ENCODE measurements at regions not wholly inside any gene's neighbourhood (a gene's known extent, or its start where the extent isn't known, plus 50 kb on each side); places are given as distances from the start of the nearest gene placed in this dataset.

- DNase-seq: no peak
- Histone ChIP-seq H3K79me2 (ENCODE audit: low read depth) (no peaks in the 10 kb centered on the region), H2AFZ (no peak overlapping the region), H4K20me1 (ENCODE audit: insufficient read depth) (no peaks in the 10 kb centered on the region), H3F3A (ENCODE audit: insufficient read depth, low read depth) (no peaks in the 10 kb centered on the region), H3K36me3 (ENCODE audit: low read depth) (no peaks in the 10 kb centered on the region), H3K4me1 (replicated peaks; ENCODE audit: insufficient read depth) (no peaks in the 10 kb centered on the region), H3K9me2 (ENCODE audit: insufficient read depth) (no peaks in the 10 kb centered on the region), H3K27me3 (ENCODE audit: insufficient read depth, low read depth) (peaks cover 86% of the 10 kb centered on the region), H3K4me3 (no peak overlapping the region), H3K9me3 (ENCODE audit: insufficient read depth, low read depth) (no peaks in the 10 kb centered on the region), H3K4me2 (no peak overlapping the region), H3K27ac (no peak overlapping the region)
- BruUV-seq (replicated peaks): no TSS peak
- TF ChIP-seq CTCF (conservative IDR thresholded peaks at IDR 0.05): no peak
- no peak for TF ChIP-seq EZH2 (IDR thresholded peaks at IDR 0.05; ENCODE audit: low read depth)
- intact Hi-C loops (cut with micrococcal nuclease; ENCODE audit: unreplicated experiment): no loop called here
- CTCF ChIA-PET: no interaction called here
- POLR2A ChIA-PET (ENCODE audit: unreplicated experiment): no interaction called here
Observed at GRCh38 chr12:4133636-4134447, 139.7 kb upstream of the CCND2 start.

GRCh38 chr12:4133029-4133428 lies 140.5 kb upstream of the CCND2 start:
- POLR2A ChIA-PET (ENCODE audit: unreplicated experiment): no interaction called here
- CTCF ChIA-PET: no interaction called here

GRCh38 chr12:4121506-4122020 lies 152.0 kb upstream of the CCND2 start:
- Histone ChIP-seq H3K27me3 (ENCODE audit: insufficient read depth, low read depth) (peaks cover 85% of the 10 kb centered on the region), H2AFZ (no peak overlapping the region), H3K36me3 (ENCODE audit: low read depth) (no peaks in the 10 kb centered on the region), H3F3A (ENCODE audit: insufficient read depth, low read depth) (no peaks in the 10 kb centered on the region), H3K79me2 (ENCODE audit: low read depth) (no peaks in the 10 kb centered on the region), H3K4me1 (replicated peaks; ENCODE audit: insufficient read depth) (no peaks in the 10 kb centered on the region), H3K9me3 (ENCODE audit: insufficient read depth, low read depth) (no peaks in the 10 kb centered on the region), H3K9me2 (ENCODE audit: insufficient read depth) (no peaks in the 10 kb centered on the region), H3K4me3 (no peak overlapping the region), H3K4me2 (no peak overlapping the region), H4K20me1 (ENCODE audit: insufficient read depth) (no peaks in the 10 kb centered on the region), H3K27ac (no peak overlapping the region)
- no TSS peak for BruUV-seq (replicated peaks)
- intact Hi-C loops (cut with micrococcal nuclease; ENCODE audit: unreplicated experiment): no loop called here
- TF ChIP-seq EZH2 (IDR thresholded peaks at IDR 0.05; ENCODE audit: low read depth) (no peak), CTCF (conservative IDR thresholded peaks at IDR 0.05) (no peak)
- POLR2A ChIA-PET (ENCODE audit: unreplicated experiment): no interaction called here
- DNase-seq: no peak
- CTCF ChIA-PET: no interaction called here

More at GRCh38 chr12:4133029-4133428, 140.5 kb upstream of the CCND2 start:
- H3K9me2 ChIP-seq (ENCODE audit: insufficient read depth): no peaks in the 10 kb centered on the region
- no peak overlapping the region for H3K4me2 ChIP-seq
- H3F3A ChIP-seq (ENCODE audit: insufficient read depth, low read depth): no peaks in the 10 kb centered on the region
- DNase-seq: no peak
- H3K36me3 ChIP-seq (ENCODE audit: low read depth): no peaks in the 10 kb centered on the region
- no peaks in the 10 kb centered on the region for H4K20me1 ChIP-seq (ENCODE audit: insufficient read depth)
- H3K4me3 ChIP-seq: no peak overlapping the region
- BruUV-seq (replicated peaks): no TSS peak
- H3K9me3 ChIP-seq (ENCODE audit: insufficient read depth, low read depth): no peaks in the 10 kb centered on the region
- H3K27ac ChIP-seq: no peak overlapping the region
- TF ChIP-seq CTCF (conservative IDR thresholded peaks at IDR 0.05) (no peak), EZH2 (IDR thresholded peaks at IDR 0.05; ENCODE audit: low read depth) (no peak)
- H3K27me3 ChIP-seq (ENCODE audit: insufficient read depth, low read depth): peaks cover 93% of the 10 kb centered on the region
- H2AFZ ChIP-seq: no peak overlapping the region
- intact Hi-C loops (cut with micrococcal nuclease; ENCODE audit: unreplicated experiment): no loop called here
- no peaks in the 10 kb centered on the region for H3K4me1 ChIP-seq (replicated peaks; ENCODE audit: insufficient read depth)
- no peaks in the 10 kb centered on the region for H3K79me2 ChIP-seq (ENCODE audit: low read depth)

Data from PC-9 (cell line).